ENCODE measurements at regions not wholly inside any gene's neighbourhood (a gene's known extent, or its start where the extent isn't known, plus 50 kb on each side); places are given as distances from the start of the nearest gene placed in this dataset.
A peak's percentile ranks its signal among the peaks of the same experiment; 100 is the strongest.

- ChIA-PET CTCF (ENCODE audit: low intra/inter-chr PET ratio) (no interaction called here), POLR2A (interaction anchor here (0.6 kb wide), 1 partner anchor 18 kb away, joined by 3 read pairs; no protein-coding TSS in a partner anchor)
- in situ Hi-C loops (cut with MboI), result no loop called here
- H3K9me3 ChIP-seq (replicated peaks; ENCODE audit: control insufficient read depth, insufficient read depth, low read depth, low read length), result 0 out of 2 replicates have a peak, but pooled peaks cover 3% of the 10 kb centered on the region
- intact Hi-C loops (cut with micrococcal nuclease), result no loop called here
- peak in 1 of 4 experiments; percentile 1 for DNase-seq (ENCODE audit: extremely low read depth in 1 of 4, low spot score in 3 of 4)
- WGBS (ENCODE audit: insufficient coverage, low coverage, missing lambda C conversion rate), result 93% methylated on average over 17 of the region's 36 CpGs
- H4K20me1 ChIP-seq (replicated peaks; ENCODE audit: control insufficient read depth, insufficient read depth, low read length), result no peaks in the 10 kb centered on the region
- H2AFZ ChIP-seq (ENCODE audit: low read depth, low read length), result no peak overlapping the region
- no peak overlapping the region for H3K4me3 ChIP-seq
- no peak overlapping the region for H3K4me2 ChIP-seq (ENCODE audit: insufficient read depth, low read length)
- no peak overlapping the region for H3K27ac ChIP-seq (ENCODE audit: extremely low read depth, low read depth, low read length)
- ATAC-seq, result no peak
- H3K9me1 ChIP-seq (ENCODE audit: control insufficient read depth, insufficient read depth, low read length), result no peaks in the 10 kb centered on the region
- BruUV-seq (replicated peaks), result no TSS peak
- no peak overlapping the region for H3K9ac ChIP-seq (ENCODE audit: insufficient read depth in 1 of 2, low read depth in 2 of 2, low read length in 2 of 2)
- H3K36me3 ChIP-seq (ENCODE audit: control insufficient read depth, insufficient read depth, low read length), result peaks cover 2% of the 10 kb centered on the region; the same call in 1 of the 3 replicates
- H3K27me3 ChIP-seq (ENCODE audit: control insufficient read depth in 2 of 2, insufficient read depth in 2 of 2, low read length in 2 of 2), result no peaks in the 10 kb centered on the region
- no peak for TF ChIP-seq RBM39 (optimal IDR thresholded peaks at IDR 0.05; ENCODE audit: low read depth, low read length)
- TF ChIP-seq RBM22 (IDR thresholded peaks at IDR 0.05; ENCODE audit: low read depth, low read length, poor library complexity, severe bottlenecking), result peak; percentile 28
- 0 out of 2 replicates have a peak, but pooled peaks have one; percentile 19 for TF ChIP-seq POLR2G (IDR thresholded peaks at IDR 0.05; ENCODE audit: low read depth, low read length)
- no peaks in the 10 kb centered on the region for H3K4me1 ChIP-seq (replicated peaks in 1 of 2; ENCODE audit: control insufficient read depth in 2 of 2, insufficient read depth in 2 of 2, low read length in 2 of 2)
- H3K79me2 ChIP-seq (ENCODE audit: control insufficient read depth, insufficient read depth, low read length), result no peaks in the 10 kb centered on the region
- no peak for FAIRE-seq
Measured at GRCh38 chr17:6893382-6894205, 62.1 kb upstream of the TEKT1 start.

GRCh38 chr17:6894206-6894528 is 62.6 kb upstream of the TEKT1 start:
- Histone ChIP-seq H3K4me2 (ENCODE audit: insufficient read depth, low read length) (no peak overlapping the region), H3K4me3 (no peak overlapping the region), H4K20me1 (replicated peaks; ENCODE audit: control insufficient read depth, insufficient read depth, low read length) (no peaks in the 10 kb centered on the region), H3K4me1 (replicated peaks in 1 of 2; ENCODE audit: control insufficient read depth in 2 of 2, insufficient read depth in 2 of 2, low read length in 2 of 2) (no peaks in the 10 kb centered on the region), H3K36me3 (ENCODE audit: control insufficient read depth, insufficient read depth, low read length) (peaks cover 2% of the 10 kb centered on the region; the same call in 1 of the 3 replicates), H3K9me3 (replicated peaks; ENCODE audit: control insufficient read depth, insufficient read depth, low read depth, low read length) (0 out of 2 replicates have a peak, but pooled peaks cover 3% of the 10 kb centered on the region), H3K79me2 (ENCODE audit: control insufficient read depth, insufficient read depth, low read length) (no peaks in the 10 kb centered on the region), H3K27me3 (ENCODE audit: control insufficient read depth in 2 of 2, insufficient read depth in 2 of 2, low read length in 2 of 2) (no peaks in the 10 kb centered on the region), H3K9me1 (ENCODE audit: control insufficient read depth, insufficient read depth, low read length) (no peaks in the 10 kb centered on the region), H2AFZ (ENCODE audit: low read depth, low read length) (no peak overlapping the region), H3K27ac (ENCODE audit: extremely low read depth, low read depth, low read length) (no peak overlapping the region), H3K9ac (ENCODE audit: insufficient read depth in 1 of 2, low read depth in 2 of 2, low read length in 2 of 2) (no peak overlapping the region)
- TF ChIP-seq MBD2 (IDR thresholded peaks at IDR 0.05; ENCODE audit: borderline replicate concordance, low read depth), result no peak
- FAIRE-seq (no peak), DNase-seq (ENCODE audit: extremely low read depth in 1 of 4, low spot score in 3 of 4) (no peak), ATAC-seq (no peak)
- in situ Hi-C loops (cut with MboI), result no loop called here
- intact Hi-C loops (cut with micrococcal nuclease), result no loop called here
- CTCF ChIA-PET (ENCODE audit: low intra/inter-chr PET ratio), result no interaction called here
- BruUV-seq (replicated peaks), result no TSS peak
- WGBS (ENCODE audit: insufficient coverage, low coverage, missing lambda C conversion rate), result 94% methylated on average over 9 of the region's 18 CpGs
- POLR2A ChIA-PET, result interaction anchor here (0.6 kb wide), 1 partner anchor 19 kb away, joined by 3 read pairs; no protein-coding TSS in a partner anchor

Measured in K562 (cell line).